Fibroblast of villous mesenchyme (primary cell): ENCODE measurements at regions not wholly inside any gene's neighbourhood (a gene's known extent, or its start where the extent isn't known, plus 50 kb on each side); places are given as distances from the start of the nearest gene placed in this dataset.

Experiments
- DNase-seq: peaks from one replicate; pipeline ENCODE4 v3.0.0-alpha.2; 2010; ENCODE audit warnings: low read depth
- H3K4me3 ChIP-seq: 2 replicates; pipeline ENCODE4 v1.5.1; 2011; ENCODE audit warnings: low read depth, mild to moderate bottlenecking, low read length
- TF ChIP-seq, protein P1 (sequence below): IDR thresholded peaks from 2 replicates; pipeline ENCODE4 v1.5.1; 2012; ENCODE audit warnings: low read depth, mild to moderate bottlenecking, low read length; ENCODE audit not compliant: insufficient read depth

DNA sequence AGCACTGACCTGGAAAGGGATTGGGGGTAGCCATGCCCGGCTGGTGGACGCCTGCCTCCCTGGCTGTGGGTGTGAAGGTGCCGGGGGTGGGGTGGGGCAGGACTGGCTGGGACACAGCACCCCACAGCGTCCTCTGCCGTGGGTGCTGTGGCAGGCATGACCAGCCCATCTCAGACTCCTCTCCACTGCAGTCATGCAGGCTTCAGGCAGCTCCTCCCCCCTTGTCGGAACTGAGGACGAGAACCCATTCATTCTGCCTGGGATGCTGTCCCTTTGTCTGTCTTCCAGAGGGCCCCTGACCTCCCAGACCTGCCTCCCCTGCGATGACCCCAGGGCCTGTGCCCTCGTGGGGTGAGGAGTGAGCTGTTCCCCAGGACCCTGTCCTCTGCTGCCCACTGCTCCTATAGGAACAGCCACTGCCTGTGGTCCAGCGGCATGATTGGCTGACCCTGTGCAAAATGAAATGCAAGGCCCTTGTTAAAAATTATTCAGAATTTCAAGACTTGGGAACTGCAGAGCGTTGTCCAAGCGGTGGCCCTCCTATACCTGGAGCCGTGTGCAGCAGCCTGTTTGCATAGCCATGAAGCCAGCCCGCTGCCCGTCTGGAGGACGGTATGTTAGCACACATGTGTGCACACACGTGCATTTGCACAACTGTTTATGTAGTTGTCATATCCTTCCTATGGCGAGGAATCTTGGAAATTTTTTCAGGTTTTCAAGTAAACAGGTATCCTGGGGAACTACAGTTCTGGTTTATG, 1122.3 kb downstream of the BRD1 start:
- TF ChIP-seq, protein P1, sequence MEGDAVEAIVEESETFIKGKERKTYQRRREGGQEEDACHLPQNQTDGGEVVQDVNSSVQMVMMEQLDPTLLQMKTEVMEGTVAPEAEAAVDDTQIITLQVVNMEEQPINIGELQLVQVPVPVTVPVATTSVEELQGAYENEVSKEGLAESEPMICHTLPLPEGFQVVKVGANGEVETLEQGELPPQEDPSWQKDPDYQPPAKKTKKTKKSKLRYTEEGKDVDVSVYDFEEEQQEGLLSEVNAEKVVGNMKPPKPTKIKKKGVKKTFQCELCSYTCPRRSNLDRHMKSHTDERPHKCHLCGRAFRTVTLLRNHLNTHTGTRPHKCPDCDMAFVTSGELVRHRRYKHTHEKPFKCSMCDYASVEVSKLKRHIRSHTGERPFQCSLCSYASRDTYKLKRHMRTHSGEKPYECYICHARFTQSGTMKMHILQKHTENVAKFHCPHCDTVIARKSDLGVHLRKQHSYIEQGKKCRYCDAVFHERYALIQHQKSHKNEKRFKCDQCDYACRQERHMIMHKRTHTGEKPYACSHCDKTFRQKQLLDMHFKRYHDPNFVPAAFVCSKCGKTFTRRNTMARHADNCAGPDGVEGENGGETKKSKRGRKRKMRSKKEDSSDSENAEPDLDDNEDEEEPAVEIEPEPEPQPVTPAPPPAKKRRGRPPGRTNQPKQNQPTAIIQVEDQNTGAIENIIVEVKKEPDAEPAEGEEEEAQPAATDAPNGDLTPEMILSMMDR: no peak
- no peak overlapping the region for H3K4me3 ChIP-seq
- no peak for DNase-seq

DNA sequence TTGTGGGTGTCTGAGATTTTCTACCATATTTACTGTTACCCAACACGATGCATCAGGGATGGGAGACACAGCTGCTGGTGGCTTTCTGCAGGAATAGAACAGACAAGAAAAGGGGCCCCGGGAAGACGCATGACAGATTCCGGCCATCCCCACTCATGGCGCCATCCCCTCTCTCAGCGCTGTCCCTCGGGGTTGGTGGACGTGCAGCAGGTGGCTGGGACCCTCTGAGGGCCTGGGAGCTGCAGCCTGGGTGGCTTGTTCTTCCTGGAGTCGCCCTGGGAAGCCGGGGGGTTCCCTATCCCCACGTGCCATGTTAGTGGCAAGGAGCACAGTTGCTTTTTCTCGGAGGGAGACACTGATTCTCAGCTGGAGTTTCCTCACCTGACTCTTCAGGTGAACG, 1123.3 kb downstream of the BRD1 start:
- TF ChIP-seq, protein P1: no peak
- no peak for DNase-seq
- H3K4me3 ChIP-seq: no peak overlapping the region

DNA sequence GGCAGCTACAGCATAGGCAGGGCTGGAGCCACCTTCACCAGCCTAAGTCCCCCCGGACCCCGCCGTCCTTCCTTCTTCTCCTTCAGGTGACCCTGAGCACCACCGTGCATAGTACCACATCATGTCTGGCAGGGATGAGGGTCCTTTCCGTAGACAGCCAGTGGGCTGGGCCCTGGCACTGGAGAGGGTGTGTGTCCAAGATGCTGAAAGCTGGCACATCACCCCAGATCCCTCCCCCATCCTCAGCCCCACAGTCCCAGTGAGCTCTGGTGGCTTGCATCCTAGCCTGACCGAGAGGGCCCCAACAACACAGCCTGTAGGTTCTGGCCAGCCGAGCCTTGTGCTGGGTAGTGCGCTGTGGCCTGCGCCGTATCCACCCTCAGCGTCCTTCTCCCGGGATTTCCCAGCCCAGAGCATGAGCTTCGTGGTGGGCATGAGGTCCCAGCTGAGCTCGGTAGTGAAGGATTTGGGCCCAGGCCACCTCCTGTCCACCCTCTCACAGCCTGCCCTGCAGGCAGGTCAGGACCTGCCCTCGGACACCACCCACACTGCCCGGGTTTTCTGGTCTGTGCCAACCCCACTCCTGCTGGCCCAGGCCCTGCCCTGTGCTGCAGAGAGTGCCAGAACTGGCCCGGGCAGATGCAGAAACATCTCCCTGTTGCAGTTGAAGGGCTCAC, 1124.3 kb downstream of the BRD1 start:
- H3K4me3 ChIP-seq: no peak overlapping the region
- DNase-seq: no peak
- TF ChIP-seq, protein P1: no peak

DNA sequence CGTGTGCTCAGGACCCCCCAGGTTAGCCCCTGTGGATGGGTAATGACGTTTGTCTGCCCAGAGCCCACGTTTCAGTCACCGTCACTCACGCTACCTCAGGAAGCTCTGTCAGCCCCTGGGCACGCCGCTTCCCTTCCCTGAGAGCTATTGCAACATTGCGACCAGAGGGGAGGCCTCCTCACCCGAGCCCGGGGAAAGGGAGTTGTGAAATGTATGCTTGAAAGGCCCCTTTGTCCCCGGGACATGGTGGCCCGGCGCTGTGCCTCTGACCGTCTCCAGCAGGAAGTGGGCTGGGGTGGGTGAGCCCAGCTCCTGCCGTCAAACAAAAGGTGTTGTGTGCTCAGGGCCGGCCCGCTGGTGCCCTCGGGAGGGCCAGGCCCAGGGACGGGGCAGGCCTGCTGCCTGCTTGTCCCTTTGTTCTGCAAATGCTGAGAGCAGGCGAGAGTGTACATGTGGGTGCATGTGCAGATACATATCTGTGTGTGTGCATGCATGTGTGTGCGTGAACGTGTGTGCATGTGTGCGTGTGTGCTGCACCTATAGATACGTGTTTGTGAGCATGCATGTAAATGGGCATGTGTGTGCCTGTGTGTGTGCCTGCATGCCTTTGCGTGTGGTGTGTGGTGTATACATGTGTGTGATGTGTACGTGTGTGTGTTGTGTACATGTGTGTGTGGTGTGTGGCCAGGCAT, 1125.0 kb downstream of the BRD1 start:
- no peak overlapping the region for H3K4me3 ChIP-seq
- TF ChIP-seq, protein P1: no peak

DNA sequence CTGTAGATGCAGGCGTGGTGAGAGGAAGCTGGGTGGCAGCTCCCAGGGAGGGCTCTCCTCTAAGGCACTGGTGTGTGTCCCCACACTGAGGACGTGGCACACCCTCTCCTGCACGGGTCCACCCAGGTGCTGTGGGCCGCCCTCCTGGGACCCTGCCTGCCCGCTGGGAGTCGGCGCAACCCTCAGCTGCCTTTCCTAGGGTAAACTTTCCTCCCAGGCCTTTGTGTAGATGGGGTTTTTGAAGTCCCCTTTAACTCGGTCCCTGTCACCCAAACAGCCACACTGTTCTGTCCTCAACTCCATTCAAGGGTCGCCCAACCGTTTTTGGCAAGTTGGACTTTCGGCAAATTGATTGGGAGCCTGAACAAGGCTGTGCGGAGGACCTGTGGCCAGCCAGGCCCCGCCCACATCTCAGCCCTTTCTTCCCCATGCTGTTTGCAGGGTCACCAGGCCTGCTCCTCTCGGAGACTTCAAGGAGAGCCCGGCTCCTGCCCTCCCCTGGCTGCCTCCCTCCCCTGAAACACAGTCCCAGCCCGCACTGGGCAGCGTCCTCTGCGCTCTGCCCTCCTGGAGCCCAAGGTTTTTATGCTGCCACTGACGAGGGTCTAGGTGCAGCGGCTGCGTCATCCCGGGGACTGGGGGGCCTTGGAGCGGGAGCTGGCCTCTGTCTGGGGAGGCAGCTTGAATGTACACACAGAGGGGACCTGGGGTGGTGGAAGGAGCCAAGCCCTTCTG, 1126.2 kb downstream of the BRD1 start:
- DNase-seq: no peak
- TF ChIP-seq, protein P1: no peak

More for the DNA sequence above, 1125.0 kb downstream of the BRD1 start:
- no peak for DNase-seq

DNA sequence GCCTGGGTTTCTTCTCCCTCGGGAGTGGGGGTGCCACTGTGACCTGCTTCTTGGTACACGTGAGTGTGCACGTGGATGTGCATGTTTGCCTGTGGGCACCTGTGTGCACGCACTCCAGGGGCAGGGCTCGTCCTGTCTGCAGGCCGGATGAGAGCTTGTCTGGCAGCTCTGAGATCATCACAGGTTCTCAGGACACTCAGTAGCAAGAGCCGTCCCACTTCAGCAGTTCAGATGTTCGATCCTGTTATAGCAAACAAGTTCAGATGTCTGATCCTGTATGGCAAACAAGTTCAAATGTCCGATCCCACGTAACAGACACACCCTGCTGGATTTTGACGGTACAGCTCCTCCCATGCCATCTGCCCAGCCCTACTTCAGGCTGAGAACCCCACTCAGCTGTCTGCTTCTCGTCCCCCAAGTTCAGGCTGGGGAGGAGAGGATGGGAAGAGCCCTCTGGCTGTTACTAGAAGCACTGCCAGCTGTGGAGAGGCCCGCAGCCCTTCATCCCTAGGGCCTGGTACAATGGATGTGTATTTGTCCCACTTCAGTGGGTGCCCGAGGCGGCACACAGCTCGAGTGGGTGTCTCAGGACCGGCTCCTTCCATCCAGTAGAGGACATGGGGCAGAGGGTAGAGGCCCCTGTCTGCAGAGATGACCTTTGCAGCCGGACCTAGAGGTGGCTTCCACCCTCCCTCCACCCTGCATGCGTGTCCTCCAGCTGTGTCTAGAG, 1126.9 kb downstream of the BRD1 start:
- TF ChIP-seq, protein P1: no peak
- no peak overlapping the region for H3K4me3 ChIP-seq
- no peak for DNase-seq

More for the DNA sequence above, 1126.2 kb downstream of the BRD1 start:
- H3K4me3 ChIP-seq: no peak overlapping the region
